Astrocyte (in vitro differentiated cells and primary cell): ENCODE measurements at regions not wholly inside any gene's neighbourhood (a gene's known extent, or its start where the extent isn't known, plus 50 kb on each side); places are given as distances from the start of the nearest gene placed in this dataset.

Experiments
- DNase-seq: peaks from one replicate; pipeline ENCODE4 v3.0.0-alpha.2; 2010; ENCODE audit warnings: low read depth
- FAIRE-seq: peaks from 2 replicates; lab custom pipeline; 2011; peaks lifted over from hg19 to GRCh38; lab: Jason Lieb, UNC
- H2AFZ ChIP-seq: 2 replicates; pipeline ENCODE4 v1.6.0; 2012; ENCODE audit warnings: low read depth, low read length, inconsistent platforms
- H3K27ac ChIP-seq: 2 replicates; pipeline ENCODE4 v1.5.1; 2011; ENCODE audit warnings: low read depth, low read length, inconsistent platforms
- H3K27me3 ChIP-seq: 2 replicates; pipeline ENCODE4 v1.6.0; 2011; ENCODE audit warnings: low read length, inconsistent platforms; ENCODE audit not compliant: insufficient read depth
- H3K36me3 ChIP-seq: 2 replicates; pipeline ENCODE4 v1.5.1; 2011; ENCODE audit warnings: low read length, inconsistent platforms; ENCODE audit not compliant: insufficient read depth
- H3K4me1 ChIP-seq: 2 replicates; pipeline ENCODE4 v1.5.1; 2011; ENCODE audit warnings: low read length, inconsistent platforms; ENCODE audit not compliant: insufficient read depth
- H3K4me2 ChIP-seq: 2 replicates; pipeline ENCODE4 v1.6.0; 2012; ENCODE audit warnings: low read length, inconsistent platforms
- H3K4me3 ChIP-seq: 2 replicates; pipeline ENCODE4 v1.5.1; 2011; ENCODE audit warnings: low read depth, mild to moderate bottlenecking, low read length, inconsistent platforms; ENCODE audit not compliant: insufficient read depth
- H3K79me2 ChIP-seq: 2 replicates; pipeline ENCODE4 v1.6.0; 2012; ENCODE audit warnings: mild to moderate bottlenecking, low read length, inconsistent platforms; ENCODE audit not compliant: insufficient read depth
- H3K9ac ChIP-seq: 2 replicates; pipeline ENCODE4 v1.6.0; 2012; ENCODE audit warnings: mild to moderate bottlenecking, low read length, inconsistent platforms
- H3K9me3 ChIP-seq: 2 replicates; pipeline ENCODE4 v1.5.1; 2012; ENCODE audit warnings: low read depth, mild to moderate bottlenecking, low read length, inconsistent platforms; ENCODE audit not compliant: insufficient read depth
- H4K20me1 ChIP-seq: 2 replicates; pipeline ENCODE4 v1.6.0; 2012; ENCODE audit warnings: low read length, inconsistent platforms; ENCODE audit not compliant: insufficient read depth
- H3K27ac Mint-ChIP-seq: one replicate; pipeline ENCODE4 v1.8.0; 2021; ENCODE audit warnings: mild to moderate bottlenecking, mixed read lengths; ENCODE audit not compliant: unreplicated experiment
- H3K27me3 Mint-ChIP-seq: one replicate; pipeline ENCODE4 v1.8.0; 2021; ENCODE audit warnings: low read depth, mixed read lengths; ENCODE audit not compliant: unreplicated experiment
- H3K36me3 Mint-ChIP-seq: one replicate; pipeline ENCODE4 v1.8.0; 2021; ENCODE audit warnings: low read depth, mixed read lengths; ENCODE audit not compliant: unreplicated experiment
- H3K4me1 Mint-ChIP-seq: one replicate; pipeline ENCODE4 v1.8.0; 2021; ENCODE audit warnings: low read depth, mixed read lengths; ENCODE audit not compliant: unreplicated experiment
- H3K4me3 Mint-ChIP-seq: one replicate; pipeline ENCODE4 v1.8.0; 2021; ENCODE audit warnings: mild to moderate bottlenecking, moderate library complexity, mixed read lengths; ENCODE audit not compliant: unreplicated experiment
- H3K9me3 Mint-ChIP-seq: one replicate; pipeline ENCODE4 v1.8.0; 2021; ENCODE audit warnings: mild to moderate bottlenecking, mixed read lengths; ENCODE audit not compliant: unreplicated experiment
- EZH2 ChIP-seq: IDR thresholded peaks from 2 replicates; pipeline ENCODE4 v1.6.1; 2012; ENCODE audit warnings: mild to moderate bottlenecking, low read length, inconsistent platforms; ENCODE audit not compliant: insufficient read depth
- TF ChIP-seq, protein P1 (sequence below): IDR thresholded peaks from 2 replicates; pipeline ENCODE4 v1.5.1; 2011; ENCODE audit warnings: low read depth, mild to moderate bottlenecking, inconsistent platforms, low read length, moderate library complexity; ENCODE audit not compliant: insufficient read depth

DNA sequence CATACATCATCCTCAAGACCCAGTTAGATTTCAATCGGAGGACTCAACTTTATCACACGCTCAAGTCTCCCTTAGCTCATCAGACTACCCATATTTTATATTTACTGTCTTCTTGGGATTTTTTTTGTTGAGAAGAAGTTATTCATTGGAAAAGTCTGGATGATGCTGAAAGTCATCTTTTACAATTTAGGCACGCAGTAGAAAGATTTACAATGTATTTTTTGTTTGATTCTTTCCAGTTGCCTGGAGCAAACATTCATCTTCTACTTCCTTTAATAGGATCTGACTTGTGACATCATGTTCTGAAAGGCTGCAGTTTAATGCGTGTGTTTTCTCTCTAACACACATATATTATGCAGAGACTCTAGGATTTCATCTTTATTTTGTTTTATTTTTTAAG, 235.7 kb downstream of the DOK5 start:
- Histone ChIP-seq H3K4me3 (no peak overlapping the region), H4K20me1 (no peaks in the 10 kb centered on the region), H2AFZ (no peak overlapping the region), H3K9ac (no peak overlapping the region), H3K36me3 (no peaks in the 10 kb centered on the region), H3K9me3 (no peaks in the 10 kb centered on the region), H3K4me1 (no peaks in the 10 kb centered on the region), H3K79me2 (no peaks in the 10 kb centered on the region), H3K27ac (no peak overlapping the region), H3K27me3 (no peaks in the 10 kb centered on the region), H3K4me2 (no peak overlapping the region)
- Mint-ChIP-seq H3K4me1 (no peaks in the 10 kb centered on the region), H3K9me3 (peaks cover 2% of the 10 kb centered on the region), H3K27ac (no peak overlapping the region), H3K27me3 (no peaks in the 10 kb centered on the region), H3K36me3 (no peaks in the 10 kb centered on the region), H3K4me3 (no peak overlapping the region)
- DNase-seq (no peak), FAIRE-seq (no peak)
- TF ChIP-seq EZH2, result no peak
- TF ChIP-seq, protein P1, sequence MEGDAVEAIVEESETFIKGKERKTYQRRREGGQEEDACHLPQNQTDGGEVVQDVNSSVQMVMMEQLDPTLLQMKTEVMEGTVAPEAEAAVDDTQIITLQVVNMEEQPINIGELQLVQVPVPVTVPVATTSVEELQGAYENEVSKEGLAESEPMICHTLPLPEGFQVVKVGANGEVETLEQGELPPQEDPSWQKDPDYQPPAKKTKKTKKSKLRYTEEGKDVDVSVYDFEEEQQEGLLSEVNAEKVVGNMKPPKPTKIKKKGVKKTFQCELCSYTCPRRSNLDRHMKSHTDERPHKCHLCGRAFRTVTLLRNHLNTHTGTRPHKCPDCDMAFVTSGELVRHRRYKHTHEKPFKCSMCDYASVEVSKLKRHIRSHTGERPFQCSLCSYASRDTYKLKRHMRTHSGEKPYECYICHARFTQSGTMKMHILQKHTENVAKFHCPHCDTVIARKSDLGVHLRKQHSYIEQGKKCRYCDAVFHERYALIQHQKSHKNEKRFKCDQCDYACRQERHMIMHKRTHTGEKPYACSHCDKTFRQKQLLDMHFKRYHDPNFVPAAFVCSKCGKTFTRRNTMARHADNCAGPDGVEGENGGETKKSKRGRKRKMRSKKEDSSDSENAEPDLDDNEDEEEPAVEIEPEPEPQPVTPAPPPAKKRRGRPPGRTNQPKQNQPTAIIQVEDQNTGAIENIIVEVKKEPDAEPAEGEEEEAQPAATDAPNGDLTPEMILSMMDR, result no peak

DNA sequence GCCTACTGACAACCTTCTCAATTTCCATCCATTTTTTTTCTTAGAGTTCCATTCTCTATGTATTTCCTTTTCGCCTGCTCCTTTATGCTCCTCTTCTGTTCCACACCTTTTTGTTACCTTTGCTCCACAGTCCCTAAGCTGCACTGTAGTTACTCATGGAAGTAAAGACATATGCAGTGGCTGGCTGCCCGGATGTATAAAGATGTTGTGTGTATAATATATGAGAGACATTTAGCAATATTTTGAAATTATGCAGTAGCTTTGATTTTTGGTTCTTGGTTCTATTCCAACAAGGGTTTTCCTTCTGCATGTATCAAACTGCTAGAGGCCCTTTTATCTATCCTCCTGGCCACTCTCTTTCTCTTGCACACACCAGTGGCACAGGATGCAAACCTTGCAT, 234.9 kb downstream of the DOK5 start:
- H3K9me3 Mint-ChIP-seq, result peaks cover 2% of the 10 kb centered on the region
- no peak for DNase-seq
- Histone ChIP-seq H3K4me3 (no peak overlapping the region), H3K27ac (no peak overlapping the region), H3K4me2 (no peak overlapping the region), H3K27me3 (no peaks in the 10 kb centered on the region), H3K36me3 (no peaks in the 10 kb centered on the region), H3K4me1 (no peaks in the 10 kb centered on the region), H4K20me1 (no peaks in the 10 kb centered on the region), H3K9me3 (no peaks in the 10 kb centered on the region), H2AFZ (no peak overlapping the region), H3K9ac (no peak overlapping the region), H3K79me2 (no peaks in the 10 kb centered on the region)
- no peak overlapping the region for H3K4me3 Mint-ChIP-seq
- H3K36me3 Mint-ChIP-seq, result no peaks in the 10 kb centered on the region
- TF ChIP-seq EZH2, result no peak
- TF ChIP-seq, protein P1, result no peak
- no peaks in the 10 kb centered on the region for H3K4me1 Mint-ChIP-seq
- FAIRE-seq, result no peak
- H3K27ac Mint-ChIP-seq, result no peak overlapping the region
- no peaks in the 10 kb centered on the region for H3K27me3 Mint-ChIP-seq

DNA sequence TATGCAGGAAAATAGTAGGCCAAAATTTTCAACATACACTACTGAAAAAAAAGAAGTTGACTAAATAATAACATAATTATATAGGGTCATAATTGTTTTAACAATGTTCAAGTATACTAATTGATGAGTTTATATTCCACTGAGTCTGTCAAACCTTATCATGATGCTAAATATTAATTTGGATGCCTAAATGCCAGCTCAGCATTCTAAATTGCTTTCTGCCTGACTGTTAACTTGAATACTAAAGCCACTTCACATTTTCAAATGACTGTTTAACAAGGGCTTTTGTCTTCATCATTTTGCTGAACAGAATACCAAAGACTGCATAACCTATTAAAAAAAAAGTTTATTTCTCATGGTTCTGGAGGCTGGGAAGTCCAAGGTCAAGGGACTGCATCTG, 232.8 kb downstream of the DOK5 start:
- H4K20me1 ChIP-seq, result no peaks in the 10 kb centered on the region
- H3K9ac ChIP-seq, result no peak overlapping the region
- no peaks in the 10 kb centered on the region for H3K4me1 ChIP-seq
- H3K79me2 ChIP-seq, result no peaks in the 10 kb centered on the region
- H3K9me3 ChIP-seq, result no peaks in the 10 kb centered on the region
- H3K27ac Mint-ChIP-seq, result no peak overlapping the region
- no peaks in the 10 kb centered on the region for H3K4me1 Mint-ChIP-seq
- no peak overlapping the region for H2AFZ ChIP-seq
- peaks cover 4% of the 10 kb centered on the region for H3K9me3 Mint-ChIP-seq
- DNase-seq (no peak), FAIRE-seq (no peak)
- H3K4me3 Mint-ChIP-seq, result no peak overlapping the region
- H3K27ac ChIP-seq, result no peak overlapping the region
- H3K4me3 ChIP-seq, result no peak overlapping the region
- no peaks in the 10 kb centered on the region for H3K27me3 Mint-ChIP-seq
- H3K36me3 ChIP-seq, result no peaks in the 10 kb centered on the region
- TF ChIP-seq EZH2, result no peak
- TF ChIP-seq, protein P1, result no peak
- no peaks in the 10 kb centered on the region for H3K36me3 Mint-ChIP-seq
- H3K27me3 ChIP-seq, result no peaks in the 10 kb centered on the region
- no peak overlapping the region for H3K4me2 ChIP-seq
